Aorta (tissue), 5 donors: ENCODE measurements at regions not wholly inside any gene's neighbourhood (a gene's known extent, or its start where the extent isn't known, plus 50 kb on each side); places are given as distances from the start of the nearest gene placed in this dataset.
"Not testable (repeated sequence)": the region's sequence is repeated elsewhere in the genome, so short reads cannot be mapped to it uniquely, and the experiment has no call there.

Experiments used
- ATAC-seq: fragments of 200-7000 bp; cut with Tn5 transposase; one replicate; pipeline ENCODE4 v1.9.1; 2022; ENCODE audit warnings: moderate library complexity; ENCODE audit not compliant: low FRiP score
- DNase-seq, 2 donors: peaks; one replicate each; pipeline ENCODE4 v3.0.0-alpha.2; 2020
- H3K27ac ChIP-seq, 2 donors: one replicate each; pipeline ENCODE4 v1.5.1; 2013; ENCODE audit warnings: low read length in 2 of 2, mild to moderate bottlenecking in 2 of 2, moderate library complexity in 2 of 2, control low read depth in 1 of 2, inconsistent platforms in 1 of 2, low read depth in 1 of 2
- H3K27me3 ChIP-seq, 2 donors: one replicate each; pipeline ENCODE4 v1.6.1; 2013; ENCODE audit warnings: control low read depth in 1 of 2, low read length in 1 of 2, mild to moderate bottlenecking in 1 of 2, moderate library complexity in 1 of 2; ENCODE audit not compliant: insufficient read depth in 2 of 2, control insufficient read depth in 1 of 2
- H3K36me3 ChIP-seq, 2 donors: one replicate each; pipeline ENCODE4 v1.6.1; 2013; ENCODE audit warnings: control low read depth in 1 of 2, low read length in 1 of 2, mild to moderate bottlenecking in 1 of 2; ENCODE audit not compliant: insufficient read depth in 2 of 2, control insufficient read depth in 1 of 2
- H3K4me1 ChIP-seq, 2 donors: one replicate each; pipeline ENCODE4 v1.6.1; 2013; ENCODE audit warnings: low read length in 2 of 2, control low read depth in 1 of 2, mild to moderate bottlenecking in 1 of 2, moderate library complexity in 1 of 2; ENCODE audit not compliant: insufficient read depth in 2 of 2, control insufficient read depth in 1 of 2
- H3K4me3 ChIP-seq, 2 donors: one replicate each; pipeline ENCODE4 v1.5.1; 2013; ENCODE audit warnings: low read length in 2 of 2, control low read depth in 1 of 2, mild to moderate bottlenecking in 1 of 2
- H3K9me3 ChIP-seq: one replicate; pipeline ENCODE4 v1.6.1; 2013; ENCODE audit warnings: mild to moderate bottlenecking, low read length; ENCODE audit not compliant: control insufficient read depth
- WGBS, 2 donors: extraction: QIAGEN DNeasy Blood & Tissue Kit; methylation state at CpG; one replicate each; pipeline ENCODE4 v1.1.7; 2013; 5-methylcytosine and 5-hydroxymethylcytosine counted together
- intact Hi-C, 2 donors: fragments of 100-400 bp; cut with DNase I; formaldehyde crosslinking; loops; one replicate each; pipeline versions ENCODE4 v1.14.2 to v1.15.0; 2022
- donor health status: healthy with polysubstance abuse.
- donor health status: Bipolar disorder and iron deficiency.
- donor health status: DM: no; HTN: no; CAD: no.
- donor health status: DM: no; HTN: no; CAD: no.
- donor health status: DM: yes; HTN: yes; CAD: no.

DNA sequence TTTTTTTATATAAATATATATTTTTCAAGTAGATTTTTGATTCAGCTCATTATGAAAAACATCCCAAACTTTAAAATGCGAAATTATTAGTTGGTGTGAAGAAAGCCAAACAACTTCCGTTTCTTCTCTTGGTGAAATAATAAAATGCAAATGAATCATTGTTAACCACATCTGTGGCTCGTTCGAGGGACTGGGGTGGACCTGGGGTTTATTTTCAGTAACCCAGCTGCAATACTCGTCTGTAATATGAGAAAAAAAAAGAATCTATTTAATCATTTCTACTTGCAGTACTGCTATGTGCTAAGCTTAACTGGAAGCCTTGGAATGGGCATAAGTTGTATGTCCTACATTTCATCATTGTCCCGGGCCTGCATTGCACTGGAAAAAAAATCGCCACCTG, 158.1 kb downstream of the CDRT15L2 start:
- intact Hi-C loops, DNase-seq: not testable (repeated sequence)
- 75 to 79% methylated on average over 7 of the region's 7 CpGs for WGBS, 2 donors

DNA sequence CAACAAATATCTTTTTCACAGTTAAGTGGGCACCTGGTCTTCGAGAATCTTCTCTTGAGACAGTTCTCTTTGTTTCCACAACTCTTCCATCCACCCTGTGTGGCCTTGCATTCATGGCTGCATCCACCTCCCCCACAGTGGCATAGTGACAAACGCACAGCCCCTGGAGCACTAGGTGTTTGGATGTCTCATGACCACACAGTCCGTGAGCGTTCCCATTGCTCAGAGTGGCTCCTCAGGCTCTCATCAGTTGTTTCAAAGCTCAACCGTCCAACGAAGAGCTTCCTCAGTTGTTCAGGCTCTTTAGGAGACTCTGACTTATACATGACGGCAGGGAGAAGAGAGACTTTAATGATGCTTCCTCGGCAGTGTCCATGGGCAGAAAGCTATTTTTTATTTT, 191.6 kb downstream of the CDRT15L2 start:
- no peak overlapping the region for H3K4me3 ChIP-seq
- no peak overlapping the region for H3K27ac ChIP-seq
- intact Hi-C loops, result no loop called here
- H3K27me3 ChIP-seq, result peaks cover 0 to 2% of the 10 kb centered on the region in 2 donors
- H3K36me3 ChIP-seq, result no peaks in the 10 kb centered on the region
- DNase-seq, result no peak
- H3K9me3 ChIP-seq, result no peaks in the 10 kb centered on the region
- 88 to 90% methylated on average over 8 of the region's 8 CpGs for WGBS, 2 donors
- no peaks in the 10 kb centered on the region for H3K4me1 ChIP-seq
- no peak for ATAC-seq

More for the DNA sequence above, 158.1 kb downstream of the CDRT15L2 start:
- ATAC-seq, H3K27me3 ChIP-seq, H3K36me3 ChIP-seq, H3K4me1 ChIP-seq, H3K27ac ChIP-seq, H3K9me3 ChIP-seq, H3K4me3 ChIP-seq: not testable (repeated sequence)

DNA sequence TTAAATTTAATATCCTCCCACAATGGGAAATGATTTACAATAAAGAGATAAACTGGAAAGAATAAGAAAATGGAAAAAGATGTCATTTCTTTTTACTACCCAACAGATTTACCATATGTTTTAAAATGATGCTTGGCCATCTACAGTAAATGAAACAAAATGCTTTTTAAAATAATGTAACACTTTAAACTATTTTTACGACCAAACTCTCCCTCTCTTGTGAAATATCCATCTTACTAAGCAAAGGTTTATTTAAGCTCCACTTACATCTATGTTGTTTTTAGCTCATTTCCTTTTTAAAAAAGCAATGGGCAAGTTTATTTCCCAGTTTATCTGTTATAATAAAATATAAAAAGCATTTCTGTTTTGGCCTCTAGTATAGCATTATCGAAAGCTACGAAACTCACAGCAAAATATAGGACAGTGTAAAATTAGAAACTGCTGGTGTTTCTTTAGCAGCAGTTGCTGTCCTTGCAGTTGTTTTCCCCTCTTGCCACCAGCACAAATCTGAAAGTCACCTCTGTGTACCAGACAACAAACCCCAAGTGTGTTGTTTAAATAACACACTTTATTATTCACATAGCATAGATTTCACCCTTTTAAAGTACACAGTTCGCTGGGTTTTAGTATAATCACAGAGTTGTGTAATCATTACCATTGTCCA, 195.1 kb downstream of the CDRT15L2 start:
- intact Hi-C loops, result no loop called here
- no peak for DNase-seq
- ATAC-seq, result no peak
- Histone ChIP-seq H3K4me1 (no peaks in the 10 kb centered on the region), H3K9me3 (no peaks in the 10 kb centered on the region), H3K36me3 (no peaks in the 10 kb centered on the region), H3K27me3 (no peaks in the 10 kb centered on the region), H3K27ac (no peak overlapping the region), H3K4me3 (no peak overlapping the region)
- WGBS, 2 donors, result 21 to 25% methylated on average over 4 of the region's 4 CpGs

DNA sequence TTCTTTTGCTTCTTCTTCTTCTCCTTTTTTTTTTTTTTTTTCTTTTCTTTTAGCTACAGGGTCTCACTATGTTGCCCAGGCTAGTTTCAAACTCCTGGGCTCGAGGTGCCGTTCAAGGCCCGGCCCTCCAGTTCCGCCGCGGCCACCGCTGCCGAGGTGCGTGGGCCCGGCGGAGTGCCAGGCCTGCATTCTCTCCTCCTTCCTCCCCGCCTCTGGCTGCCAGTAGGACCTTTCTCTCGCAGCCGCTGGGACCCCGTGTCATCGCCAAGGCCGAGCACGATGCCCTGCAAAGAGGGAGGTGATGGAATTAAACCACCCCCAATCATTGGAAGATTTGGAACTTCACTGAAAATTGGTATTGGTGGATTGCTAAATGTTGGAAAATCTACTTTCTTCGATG, 195.8 kb downstream of the CDRT15L2 start:
- no peak for DNase-seq
- WGBS, 2 donors, result 92% methylated on average over 19 of the region's 19 CpGs

DNA sequence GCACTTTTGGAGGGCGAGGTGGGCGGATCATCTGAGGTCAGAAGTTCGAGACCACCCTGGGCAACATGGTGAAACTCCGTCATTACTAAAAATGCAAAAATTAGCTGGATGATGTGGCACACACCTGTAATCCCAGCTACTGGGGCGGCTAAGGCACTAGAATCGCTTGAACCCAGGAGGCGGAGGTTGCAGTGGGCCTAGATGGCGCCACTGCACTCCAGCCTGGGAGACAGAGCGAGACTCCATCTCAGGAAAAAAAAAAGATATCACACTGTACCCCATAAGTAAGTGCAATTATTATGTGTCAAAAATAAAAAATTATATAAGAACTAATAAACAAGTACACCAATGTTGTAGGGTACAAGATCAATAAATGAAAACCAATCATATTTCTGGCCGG, 200.0 kb downstream of the CDRT15L2 start:
- WGBS, 2 donors, result 93 to 94% methylated on average over 10 of the region's 10 CpGs

More for the DNA sequence above, 195.8 kb downstream of the CDRT15L2 start:
- no peak for ATAC-seq
- Histone ChIP-seq H3K27me3 (no peaks in the 10 kb centered on the region), H3K4me1 (no peaks in the 10 kb centered on the region), H3K4me3 (no peak overlapping the region), H3K27ac (no peak overlapping the region), H3K36me3 (no peaks in the 10 kb centered on the region), H3K9me3 (no peaks in the 10 kb centered on the region)
- intact Hi-C loops, result no loop called here

DNA sequence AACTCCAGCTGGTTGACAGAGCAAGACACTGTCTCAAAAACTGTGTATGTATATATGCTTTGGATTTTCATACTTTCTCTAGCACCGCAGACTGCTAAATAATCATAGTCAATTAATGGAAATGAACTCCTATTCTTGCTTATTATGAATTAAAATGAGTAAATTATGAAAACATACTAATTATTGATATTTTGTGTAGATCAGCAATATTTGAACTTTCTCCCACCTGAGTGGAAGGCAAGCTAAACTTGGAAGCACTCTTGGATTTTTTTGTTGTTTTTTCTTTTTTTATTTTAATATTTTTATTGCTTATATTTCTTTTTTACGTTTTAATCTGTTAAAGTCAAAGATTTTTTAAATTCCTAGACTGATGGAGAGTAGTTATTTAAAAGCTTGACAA, 201.7 kb downstream of the CDRT15L2 start:
- no peaks in the 10 kb centered on the region for H3K4me1 ChIP-seq
- intact Hi-C loops, result no loop called here
- ATAC-seq, result no peak
- no peak overlapping the region for H3K27ac ChIP-seq
- H3K36me3 ChIP-seq, result no peaks in the 10 kb centered on the region
- WGBS, 2 donors, result 86 to 88% methylated on average over 2 of the region's 2 CpGs
- DNase-seq, result no peak
- no peak overlapping the region for H3K4me3 ChIP-seq
- no peaks in the 10 kb centered on the region for H3K9me3 ChIP-seq
- no peaks in the 10 kb centered on the region for H3K27me3 ChIP-seq

More for the DNA sequence above, 200.0 kb downstream of the CDRT15L2 start:
- Histone ChIP-seq H3K4me3 (no peak overlapping the region), H3K9me3 (no peaks in the 10 kb centered on the region), H3K4me1 (no peaks in the 10 kb centered on the region), H3K27ac (no peak overlapping the region), H3K36me3 (no peaks in the 10 kb centered on the region), H3K27me3 (no peaks in the 10 kb centered on the region)
- DNase-seq, result no peak
- intact Hi-C loops, result no loop called here
- no peak for ATAC-seq

DNA sequence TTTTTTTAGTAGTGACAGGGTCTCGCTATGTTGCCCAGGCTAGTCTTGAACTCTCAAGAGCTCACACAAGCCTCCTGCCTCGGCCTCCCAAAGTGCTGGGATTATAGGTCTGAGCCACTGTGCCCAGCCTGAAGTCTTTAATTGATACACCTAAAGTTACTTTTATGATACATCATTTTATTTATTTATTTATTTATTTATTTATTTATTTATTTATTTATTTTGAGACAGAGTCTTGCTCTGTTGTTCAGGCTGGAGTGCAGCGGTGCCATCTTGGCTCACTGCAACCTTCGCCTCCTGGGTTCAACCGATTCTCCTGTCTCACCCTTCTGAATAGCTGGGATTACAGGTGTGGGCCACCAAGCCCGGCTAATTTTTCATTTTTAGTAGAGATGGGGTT, 202.3 kb downstream of the CDRT15L2 start:
- H3K4me1 ChIP-seq, H3K36me3 ChIP-seq, H3K9me3 ChIP-seq, ATAC-seq, H3K27me3 ChIP-seq, H3K4me3 ChIP-seq, intact Hi-C loops, DNase-seq, H3K27ac ChIP-seq: not testable (repeated sequence)
- WGBS, 2 donors, result 97 to 98% methylated on average over 6 of the region's 6 CpGs

DNA sequence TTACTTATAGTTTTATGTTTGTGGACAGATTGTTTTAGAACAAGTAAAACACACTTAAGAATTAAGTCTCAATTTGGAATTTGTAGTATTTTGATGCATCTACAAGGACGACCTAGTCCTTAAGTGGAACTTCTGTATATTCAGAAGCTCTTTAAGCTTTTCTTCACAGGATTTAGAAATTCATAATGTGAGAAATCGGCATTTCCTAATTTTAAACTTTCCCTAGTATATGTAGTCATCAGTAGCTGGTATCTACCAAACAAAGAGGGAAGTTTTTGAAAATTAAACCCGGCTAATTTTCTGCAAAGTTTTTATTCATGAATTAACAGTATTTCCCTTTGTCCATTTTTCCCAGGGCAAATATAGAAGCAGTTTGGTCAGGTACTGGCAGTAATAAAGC, 203.6 kb downstream of the CDRT15L2 start:
- Histone ChIP-seq H3K27ac (no peak overlapping the region), H3K4me3 (no peak overlapping the region), H3K9me3 (no peaks in the 10 kb centered on the region), H3K4me1 (no peaks in the 10 kb centered on the region), H3K27me3 (no peaks in the 10 kb centered on the region), H3K36me3 (no peaks in the 10 kb centered on the region)
- DNase-seq (no peak), ATAC-seq (no peak)
- 91 to 95% methylated on average over 3 of the region's 3 CpGs for WGBS, 2 donors
- intact Hi-C loops, result no loop called here

DNA sequence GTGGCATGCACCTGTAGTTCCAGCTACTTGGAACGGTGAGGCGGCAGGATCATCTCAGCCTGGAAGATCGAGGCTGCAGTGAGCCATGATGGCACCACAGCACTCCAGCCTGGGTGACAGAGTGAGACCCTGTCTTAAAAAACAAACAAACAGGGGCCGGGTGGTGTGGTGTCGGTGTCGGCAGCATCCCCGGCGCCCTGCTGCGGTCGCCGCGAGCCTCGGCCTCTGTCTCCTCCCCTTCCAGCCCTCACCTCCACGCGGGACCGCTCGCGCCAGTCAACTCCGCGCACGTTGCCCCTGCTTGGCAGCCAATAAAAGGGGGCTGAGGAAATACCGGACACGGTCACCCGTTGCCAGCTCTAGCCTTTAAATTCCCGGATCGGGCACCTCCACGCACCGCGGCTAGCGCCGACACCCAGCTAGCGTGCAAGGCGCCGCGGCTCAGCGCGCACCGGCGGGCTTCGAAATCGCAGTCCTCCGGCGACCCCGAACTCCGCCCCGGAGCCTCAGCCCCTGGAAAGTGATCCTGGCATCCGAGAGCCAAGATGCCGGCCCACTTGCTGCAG, 204.7 kb downstream of the CDRT15L2 start:
- H3K4me1 ChIP-seq, result no peaks in the 10 kb centered on the region
- no peak overlapping the region for H3K4me3 ChIP-seq
- H3K27me3 ChIP-seq, result no peaks in the 10 kb centered on the region
- no peak overlapping the region for H3K27ac ChIP-seq
- no peaks in the 10 kb centered on the region for H3K36me3 ChIP-seq
- intact Hi-C loops, result no loop called here
- DNase-seq (no peak), ATAC-seq (no peak)
- WGBS, 2 donors, result 16 to 21% methylated on average over 44 to 48 of the region's 48 CpGs
- H3K9me3 ChIP-seq, result no peaks in the 10 kb centered on the region
